Vagina (tissue), 2 donors: ENCODE measurements at regions not wholly inside any gene's neighbourhood (a gene's known extent, or its start where the extent isn't known, plus 50 kb on each side); places are given as distances from the start of the nearest gene placed in this dataset.

Experiments used
- DNase-seq, 2 donors: peaks; one replicate each; pipeline ENCODE4 v3.0.0-alpha.2; 2017; ENCODE audit errors: extremely low spot score in 2 of 2
- H3K27ac ChIP-seq: fragments of 200-600 bp; sonication (generic); one replicate; pipeline ENCODE4 v1.5.1; 2019
- H3K27me3 ChIP-seq: fragments of 200-600 bp; sonication (generic); one replicate; pipeline ENCODE4 v1.5.1; 2019
- H3K36me3 ChIP-seq, 2 donors: fragments of 200-600 bp; sonication (generic); one replicate each; pipeline ENCODE4 v1.5.1; 2017 to 2019
- H3K4me1 ChIP-seq: fragments of 200-600 bp; sonication (generic); one replicate; pipeline ENCODE4 v1.5.1; 2019
- H3K4me3 ChIP-seq, 2 donors: fragments of 200-600 bp; sonication (generic); 1 replicate in 1 of 2; 2 replicates in 1 of 2; pipeline ENCODE4 v1.5.1; 2016 to 2019
- H3K9me3 ChIP-seq: fragments of 200-600 bp; sonication (generic); one replicate; pipeline ENCODE4 v1.5.1; 2019
- CTCF ChIP-seq, 3 experiments: fragments of 450-650 bp in 2 of 3; fragments of 200-600 bp in 1 of 3; sonication (generic) in 1 of 3; IDR thresholded peaks; one replicate each; pipeline ENCODE4 v1.5.1; 2017 to 2019; ENCODE audit warnings: antibody characterized with exemption in 3 of 3, mild to moderate bottlenecking in 2 of 3, moderate library complexity in 2 of 3
- POLR2A ChIP-seq, 2 donors: fragments of 450-650 bp; IDR thresholded peaks; one replicate each; pipeline ENCODE4 v1.6.1; 2017; ENCODE audit warnings: antibody characterized with exemption in 2 of 2, mild to moderate bottlenecking in 2 of 2, moderate library complexity in 2 of 2
- POLR2AphosphoS5 ChIP-seq, 2 donors: sonication (generic); formaldehyde crosslinking; IDR thresholded peaks; one replicate each; pipeline ENCODE4 v1.9.0; 2017; ENCODE audit warnings: antibody characterized with exemption in 2 of 2, mild to moderate bottlenecking in 2 of 2, low read depth in 1 of 2; ENCODE audit not compliant: insufficient read depth in 1 of 2
- intact Hi-C: fragments of 100-400 bp; cut with DNase I; formaldehyde crosslinking; loops from one replicate; pipeline ENCODE4 v1.15.1; 2023

- intact Hi-C loops: no loop called here
- TF ChIP-seq POLR2A (IDR thresholded peaks at IDR 0.05) (no peak), CTCF (IDR thresholded peaks at IDR 0.05) (no peak), POLR2AphosphoS5 (IDR thresholded peaks at IDR 0.05; ENCODE audit: insufficient read depth in 1 of 2, low read depth in 1 of 2) (no peak)
- DNase-seq: no peak
- Histone ChIP-seq H3K27me3 (no peaks in the 10 kb centered on the region), H3K36me3 (no peaks in the 10 kb centered on the region), H3K4me1 (no peaks in the 10 kb centered on the region), H3K27ac (no peak overlapping the region), H3K9me3 (no peaks in the 10 kb centered on the region), H3K4me3 (no peak overlapping the region)
These were observed 898.3 kb upstream of the FAT3 start for GRCh38 chr11:91326280-91326679.

- no peak for DNase-seq
- H3K9me3 ChIP-seq: no peaks in the 10 kb centered on the region
- no peak for TF ChIP-seq POLR2A (IDR thresholded peaks at IDR 0.05)
- no peak for TF ChIP-seq POLR2AphosphoS5 (IDR thresholded peaks at IDR 0.05; ENCODE audit: insufficient read depth in 1 of 2, low read depth in 1 of 2)
- no peak for TF ChIP-seq CTCF (IDR thresholded peaks at IDR 0.05)
- H3K27me3 ChIP-seq: no peaks in the 10 kb centered on the region
- H3K27ac ChIP-seq: no peak overlapping the region
- H3K36me3 ChIP-seq: no peaks in the 10 kb centered on the region
- H3K4me3 ChIP-seq: no peak overlapping the region
- intact Hi-C loops: no loop called here
- H3K4me1 ChIP-seq: no peaks in the 10 kb centered on the region
These were observed 910.1 kb upstream of the FAT3 start for GRCh38 chr11:91314521-91314920.

GRCh38 chr11:91312541-91312940 is 912.1 kb upstream of the FAT3 start:
- Histone ChIP-seq H3K27ac (no peak overlapping the region), H3K4me3 (no peak overlapping the region), H3K9me3 (no peaks in the 10 kb centered on the region), H3K36me3 (no peaks in the 10 kb centered on the region), H3K27me3 (no peaks in the 10 kb centered on the region), H3K4me1 (no peaks in the 10 kb centered on the region)
- intact Hi-C loops: no loop called here
- TF ChIP-seq CTCF (IDR thresholded peaks at IDR 0.05) (no peak), POLR2A (IDR thresholded peaks at IDR 0.05) (no peak), POLR2AphosphoS5 (IDR thresholded peaks at IDR 0.05; ENCODE audit: insufficient read depth in 1 of 2, low read depth in 1 of 2) (no peak)
- DNase-seq: no peak

GRCh38 chr11:91310085-91310484 is 914.5 kb upstream of the FAT3 start:
- no peaks in the 10 kb centered on the region for H3K27me3 ChIP-seq
- no peaks in the 10 kb centered on the region for H3K36me3 ChIP-seq
- H3K4me3 ChIP-seq: no peak overlapping the region
- DNase-seq: no peak
- H3K27ac ChIP-seq: no peak overlapping the region
- no peaks in the 10 kb centered on the region for H3K4me1 ChIP-seq
- H3K9me3 ChIP-seq: no peaks in the 10 kb centered on the region
- intact Hi-C loops: no loop called here
- TF ChIP-seq POLR2A (IDR thresholded peaks at IDR 0.05) (no peak), CTCF (IDR thresholded peaks at IDR 0.05) (no peak), POLR2AphosphoS5 (IDR thresholded peaks at IDR 0.05; ENCODE audit: insufficient read depth in 1 of 2, low read depth in 1 of 2) (no peak)

- no peak for DNase-seq
- TF ChIP-seq CTCF (IDR thresholded peaks at IDR 0.05): no peak
- TF ChIP-seq POLR2AphosphoS5 (IDR thresholded peaks at IDR 0.05; ENCODE audit: insufficient read depth in 1 of 2, low read depth in 1 of 2): no peak
- TF ChIP-seq POLR2A (IDR thresholded peaks at IDR 0.05): no peak
- intact Hi-C loops: no loop called here
- Histone ChIP-seq H3K27ac (no peak overlapping the region), H3K27me3 (no peaks in the 10 kb centered on the region), H3K9me3 (no peaks in the 10 kb centered on the region), H3K4me1 (no peaks in the 10 kb centered on the region), H3K4me3 (no peak overlapping the region), H3K36me3 (no peaks in the 10 kb centered on the region)
These were observed 916.5 kb upstream of the FAT3 start for GRCh38 chr11:91308069-91308468.
